GM18511 (cell line): ENCODE measurements at regions not wholly inside any gene's neighbourhood (a gene's known extent, or its start where the extent isn't known, plus 50 kb on each side); places are given as distances from the start of the nearest gene placed in this dataset.

ENCODE experiments used
- ATAC-seq: cut with Tn5 transposase; IDR thresholded peaks from one replicate; pipeline ENCODE4 v1.9.1; 2021; ENCODE audit warnings: mild to moderate bottlenecking, moderate library complexity; ENCODE audit not compliant: unreplicated experiment

GRCh38 chr14:101495284-101495683 lies 66.0 kb upstream of the DIO3 start:
- no peak for ATAC-seq

- ATAC-seq, result no peak
Measured at GRCh38 chr14:101495827-101496775, 65.2 kb upstream of the DIO3 start.

- ATAC-seq, result no peak
Measured at GRCh38 chr14:101496776-101497683, 64.3 kb upstream of the DIO3 start.

DNA sequence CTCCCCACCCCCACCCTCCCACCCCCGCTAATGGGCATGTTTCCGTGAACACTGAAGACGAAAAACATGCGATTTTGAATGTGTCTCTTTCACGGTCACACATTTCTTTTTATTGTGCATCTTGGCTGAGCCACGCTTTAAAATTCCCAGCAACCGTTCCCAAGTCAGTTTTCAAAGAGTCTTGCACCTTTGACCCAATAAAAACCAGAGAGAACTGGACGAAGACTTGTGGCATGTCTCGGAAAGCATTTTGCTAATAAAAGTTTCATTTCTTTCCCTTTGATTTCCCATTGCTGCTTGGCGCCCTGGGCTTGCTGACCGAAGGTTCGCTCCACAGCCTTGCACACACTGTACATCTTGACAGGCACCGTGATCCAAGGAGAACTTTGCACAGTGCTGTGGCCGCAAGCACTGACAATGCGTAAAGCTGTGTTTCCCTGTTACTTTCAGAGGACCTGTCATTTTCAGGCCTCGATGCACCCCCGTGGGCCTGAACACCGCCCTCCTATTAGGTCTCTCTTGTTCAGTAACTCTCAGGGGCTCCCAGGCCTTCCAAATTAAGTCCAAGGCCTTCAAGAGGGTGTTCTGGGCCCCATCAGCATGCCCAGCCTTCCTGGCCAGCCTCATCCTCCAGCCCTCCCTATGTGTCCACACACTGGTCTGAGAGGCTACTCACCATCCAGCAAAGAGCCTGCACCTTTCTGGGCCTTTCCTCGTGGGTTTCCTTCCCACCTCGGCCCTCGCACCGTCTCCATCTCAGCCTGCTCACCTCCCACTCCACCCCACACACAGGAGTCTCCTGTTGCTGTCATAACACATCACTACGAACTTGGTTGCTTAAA lies 63.4 kb upstream of the DIO3 start:
- no peak for ATAC-seq

- no peak for ATAC-seq
Measured at GRCh38 chr14:101498526-101498860, 62.8 kb upstream of the DIO3 start.

DNA sequence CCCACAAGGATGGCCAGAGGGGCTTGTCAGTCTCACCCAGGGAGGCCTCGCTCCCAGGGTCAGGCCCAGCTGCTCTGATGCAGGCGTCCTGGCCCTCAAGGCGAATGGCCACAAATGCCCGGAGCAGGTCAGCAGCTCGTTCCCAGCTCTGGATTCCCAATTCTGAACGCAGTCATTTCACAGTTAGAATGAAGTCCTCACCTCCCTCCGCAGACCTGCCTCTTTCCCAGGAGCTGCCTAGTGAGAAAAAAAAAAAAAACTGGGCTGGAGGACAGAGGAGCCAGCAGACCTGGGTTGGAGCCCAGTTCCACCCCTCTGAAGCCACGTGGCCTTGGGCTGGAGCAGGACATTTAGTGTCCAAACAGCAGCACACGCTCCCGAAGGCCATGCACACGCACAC lies 62.2 kb upstream of the DIO3 start:
- ATAC-seq, result no peak

- no peak for ATAC-seq
Measured at GRCh38 chr14:101499513-101499912, 61.8 kb upstream of the DIO3 start.

DNA sequence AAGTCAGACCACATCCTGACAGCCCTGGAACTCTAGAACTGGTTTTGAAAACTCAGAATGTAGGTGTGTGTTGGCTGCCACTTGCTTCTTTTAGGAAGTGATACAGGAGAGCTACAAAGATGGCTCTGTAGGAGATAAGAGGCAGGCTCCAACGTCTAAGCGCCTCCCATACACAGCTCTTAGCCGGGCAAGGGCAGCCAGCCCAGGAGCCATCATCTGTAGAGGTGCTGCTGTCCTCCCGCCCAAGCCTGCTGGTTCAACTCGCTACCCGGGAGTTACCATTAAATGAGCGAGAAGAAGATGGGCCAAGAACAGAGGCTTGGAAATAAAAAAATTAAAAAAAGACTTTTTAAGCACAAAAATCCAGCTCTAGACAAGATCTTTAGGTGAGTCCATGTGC lies 61.2 kb upstream of the DIO3 start:
- no peak for ATAC-seq

DNA sequence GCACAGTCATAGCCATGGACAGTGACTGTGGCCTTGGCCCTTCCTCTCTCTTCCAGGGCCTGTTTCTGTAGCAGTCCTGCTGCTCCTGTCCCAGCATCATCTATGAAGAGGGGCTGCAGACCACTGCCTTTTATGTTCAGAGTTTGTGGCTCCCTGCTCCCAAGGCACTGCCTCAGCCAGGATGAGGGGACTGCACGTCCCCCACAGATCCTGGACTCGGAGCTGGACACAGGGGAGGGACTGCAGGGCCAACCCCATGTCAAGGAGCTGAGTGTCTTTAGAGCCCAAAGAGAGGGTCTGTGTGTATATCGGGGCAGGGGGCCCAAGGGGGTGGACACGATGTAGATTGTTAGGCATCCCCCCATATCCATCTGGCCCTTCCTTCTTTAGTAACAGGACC lies 60.6 kb upstream of the DIO3 start:
- no peak for ATAC-seq

GRCh38 chr14:101501341-101501740 lies 60.0 kb upstream of the DIO3 start:
- no peak for ATAC-seq

DNA sequence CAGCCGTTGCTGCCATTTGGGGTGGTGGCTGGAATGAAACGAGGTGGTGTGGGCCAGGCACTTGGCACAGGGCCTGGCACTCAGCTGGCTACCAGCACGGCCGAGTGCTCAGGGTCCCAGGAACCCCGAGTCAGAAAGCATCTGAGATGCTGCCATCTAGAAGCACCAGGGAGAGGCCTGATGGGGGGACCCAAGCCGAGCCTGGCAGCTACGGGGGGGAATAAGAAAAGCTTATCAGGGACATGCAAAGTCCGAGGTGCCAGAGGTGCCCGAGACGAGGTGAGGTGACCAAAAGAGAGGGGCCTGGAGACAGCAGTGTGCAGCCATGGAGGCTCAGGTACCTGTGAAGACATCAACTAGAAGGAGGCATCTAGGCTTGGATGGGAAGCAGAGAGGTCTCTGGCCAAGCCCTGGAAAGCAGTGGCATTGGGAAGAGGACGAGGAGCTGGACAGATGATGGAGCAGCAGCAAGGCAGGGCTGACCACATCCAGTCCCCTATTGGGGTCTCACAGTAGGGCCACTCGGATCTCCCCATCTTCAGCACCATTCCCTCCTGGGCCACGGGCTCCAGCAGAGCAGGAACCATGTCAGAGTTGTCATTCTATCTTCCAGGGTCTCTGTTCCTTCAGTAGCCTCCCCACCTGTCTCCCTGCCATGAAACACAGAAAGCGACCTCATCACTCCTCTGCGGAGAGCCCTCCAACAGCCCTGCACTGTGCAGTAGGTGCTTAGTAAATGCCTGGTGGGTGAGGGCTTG lies 59.3 kb upstream of the DIO3 start:
- ATAC-seq, result no peak

GRCh38 chr14:101502761-101503392 lies 58.4 kb upstream of the DIO3 start:
- ATAC-seq, result no peak

DNA sequence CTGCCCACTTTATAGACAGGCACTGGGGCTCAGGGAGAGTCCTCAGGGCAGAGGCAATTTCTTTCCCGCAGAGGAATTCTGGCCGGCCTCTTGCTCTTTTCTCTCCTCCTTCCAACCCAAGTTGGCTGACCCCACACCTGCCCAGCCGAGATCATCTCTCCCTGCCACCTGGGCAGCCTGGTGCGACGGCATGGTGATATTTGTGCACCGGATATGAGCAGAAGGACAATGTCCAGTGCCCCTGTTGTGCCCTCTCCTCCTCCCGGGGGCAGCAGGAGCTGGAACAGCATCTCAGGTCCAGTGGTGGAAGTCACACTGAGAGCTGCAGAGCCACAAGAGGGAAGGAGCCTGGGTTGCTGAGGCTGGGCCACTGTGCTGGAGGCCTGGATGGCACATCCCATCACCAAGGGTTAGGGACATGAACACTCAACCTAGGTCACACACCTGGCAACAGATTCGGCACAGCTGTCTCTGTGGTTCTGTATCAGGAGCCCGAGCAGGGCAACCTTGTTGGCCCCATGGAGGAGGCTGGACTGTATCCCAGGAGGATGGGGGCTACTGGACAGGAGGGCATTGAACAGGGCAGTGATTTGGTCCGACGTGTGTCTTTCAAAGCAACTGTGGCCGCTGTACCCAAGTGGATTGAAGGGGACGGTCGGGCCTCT lies 57.7 kb upstream of the DIO3 start:
- ATAC-seq, result no peak

DNA sequence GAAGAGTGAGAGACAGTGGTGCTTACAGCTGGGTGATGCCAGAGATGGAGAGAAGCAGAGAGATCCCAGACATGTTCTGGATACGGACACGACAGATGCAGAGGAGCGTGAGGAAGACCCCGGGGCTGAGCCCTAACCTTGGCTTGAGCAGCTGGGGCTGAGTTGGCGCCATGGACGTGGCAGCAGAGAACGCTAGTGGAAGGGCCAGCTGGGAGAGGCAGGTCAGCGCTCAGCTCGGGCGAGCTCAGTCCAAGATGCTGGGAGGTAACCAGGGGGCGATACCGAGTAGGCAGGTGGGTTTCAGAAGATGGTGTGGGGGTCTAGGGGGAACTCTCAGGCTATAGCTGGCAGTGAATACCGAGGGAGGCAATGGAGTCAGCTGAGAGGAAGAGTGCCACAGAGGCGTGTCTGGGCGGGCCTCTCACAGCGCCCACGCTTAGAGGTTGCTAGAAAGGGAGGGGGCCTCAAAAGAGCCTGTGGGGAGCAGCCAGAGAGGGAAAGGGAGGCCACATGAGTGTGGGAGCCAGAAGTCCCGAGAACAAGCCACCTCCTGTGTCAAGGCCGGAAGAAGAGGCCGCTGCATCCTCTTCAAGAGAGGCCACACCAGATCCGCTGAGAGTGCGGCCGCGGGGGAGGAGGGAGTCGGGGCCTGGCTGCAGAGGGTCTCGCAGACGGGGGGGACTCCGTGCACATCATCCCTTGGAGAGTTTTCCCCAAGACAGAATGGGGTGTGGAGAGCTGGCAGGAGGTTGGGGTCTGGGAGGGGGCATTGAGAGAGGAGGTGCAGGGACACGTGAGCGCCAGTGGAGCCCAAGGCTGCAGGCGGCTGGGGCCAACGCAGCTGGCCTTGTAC lies 57.0 kb upstream of the DIO3 start:
- ATAC-seq, result no peak

- ATAC-seq, result no peak
Measured at GRCh38 chr14:101505236-101505970, 55.9 kb upstream of the DIO3 start.

DNA sequence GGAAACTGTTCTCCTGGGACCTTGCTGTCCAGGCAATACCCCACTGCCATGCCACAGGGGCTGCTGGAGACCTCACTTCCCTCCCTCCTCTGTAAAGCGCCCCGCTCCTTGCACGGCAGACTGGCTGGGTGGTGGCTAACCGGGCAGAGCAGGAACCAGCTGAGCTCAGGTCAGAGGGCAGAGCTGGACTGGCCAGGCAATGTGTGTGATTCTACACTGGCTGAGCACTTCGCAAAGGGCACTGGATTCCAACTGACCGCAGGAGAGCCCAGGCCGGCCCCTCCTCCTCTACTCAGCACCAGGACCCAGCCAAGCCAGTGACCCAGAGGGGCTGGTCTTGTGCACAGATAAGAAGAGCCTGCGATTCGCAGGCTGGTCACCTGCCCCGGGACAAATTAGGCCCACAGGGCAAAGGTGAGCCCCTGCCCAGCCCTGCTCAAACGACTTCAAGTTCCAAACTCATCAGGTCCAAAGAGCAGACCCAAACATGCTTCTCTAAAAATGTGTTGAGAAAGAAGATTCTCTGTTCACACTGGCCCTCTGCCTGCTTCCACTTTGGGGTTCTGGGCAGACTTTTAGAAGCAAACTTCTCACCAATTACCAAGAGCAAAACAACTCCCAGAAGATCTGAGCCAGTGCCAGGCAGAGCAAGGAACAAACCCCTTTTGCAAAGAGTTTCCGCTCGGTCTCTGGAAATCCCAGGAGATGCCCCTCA lies 54.9 kb upstream of the DIO3 start:
- no peak for ATAC-seq
